ENCODE measurements at regions not wholly inside any gene's neighbourhood (a gene's known extent, or its start where the extent isn't known, plus 50 kb on each side); places are given as distances from the start of the nearest gene placed in this dataset.

DNA sequence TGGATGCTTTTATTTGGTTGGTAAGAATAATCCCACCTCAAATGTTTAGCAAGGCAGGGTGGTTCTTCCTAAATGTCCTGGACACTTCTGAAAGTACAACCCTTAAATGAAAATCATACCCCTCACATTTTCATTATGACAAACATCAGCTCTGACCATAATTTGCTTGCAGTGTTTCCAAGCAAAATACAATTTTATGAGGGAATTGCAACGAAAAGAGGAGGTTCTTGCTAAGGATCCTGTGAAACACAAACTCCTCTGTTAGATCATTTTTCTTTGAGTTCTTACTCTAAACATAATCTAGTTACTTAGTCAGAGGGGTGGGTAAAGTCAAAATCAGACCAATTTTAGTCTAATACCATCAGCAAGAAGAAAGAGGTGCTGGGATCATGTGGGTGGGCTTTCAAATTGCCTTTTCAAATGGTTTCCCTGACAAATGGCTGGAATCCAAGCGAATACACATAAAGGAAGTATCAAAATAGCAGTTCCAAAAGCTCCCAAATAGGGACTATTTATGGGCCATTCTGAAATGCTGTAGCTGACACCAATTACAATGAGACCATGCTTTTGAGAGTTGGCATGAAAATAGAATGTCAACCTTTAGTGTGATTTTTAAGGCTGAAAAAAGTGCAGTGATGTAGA lies 164.9 kb upstream of the INHBA start:
- H3K4me3 ChIP-seq = no peak overlapping the region
- intact Hi-C loops (cut with DNase I) = no loop called here
- DNase-seq (no peak), ATAC-seq (no peak)
- H3K27me3 ChIP-seq = no peaks in the 10 kb centered on the region
- peaks cover 9% of the 10 kb centered on the region for H3K4me1 ChIP-seq
- TF ChIP-seq, protein P1, sequence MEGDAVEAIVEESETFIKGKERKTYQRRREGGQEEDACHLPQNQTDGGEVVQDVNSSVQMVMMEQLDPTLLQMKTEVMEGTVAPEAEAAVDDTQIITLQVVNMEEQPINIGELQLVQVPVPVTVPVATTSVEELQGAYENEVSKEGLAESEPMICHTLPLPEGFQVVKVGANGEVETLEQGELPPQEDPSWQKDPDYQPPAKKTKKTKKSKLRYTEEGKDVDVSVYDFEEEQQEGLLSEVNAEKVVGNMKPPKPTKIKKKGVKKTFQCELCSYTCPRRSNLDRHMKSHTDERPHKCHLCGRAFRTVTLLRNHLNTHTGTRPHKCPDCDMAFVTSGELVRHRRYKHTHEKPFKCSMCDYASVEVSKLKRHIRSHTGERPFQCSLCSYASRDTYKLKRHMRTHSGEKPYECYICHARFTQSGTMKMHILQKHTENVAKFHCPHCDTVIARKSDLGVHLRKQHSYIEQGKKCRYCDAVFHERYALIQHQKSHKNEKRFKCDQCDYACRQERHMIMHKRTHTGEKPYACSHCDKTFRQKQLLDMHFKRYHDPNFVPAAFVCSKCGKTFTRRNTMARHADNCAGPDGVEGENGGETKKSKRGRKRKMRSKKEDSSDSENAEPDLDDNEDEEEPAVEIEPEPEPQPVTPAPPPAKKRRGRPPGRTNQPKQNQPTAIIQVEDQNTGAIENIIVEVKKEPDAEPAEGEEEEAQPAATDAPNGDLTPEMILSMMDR (IDR thresholded peaks at IDR 0.05) = no peak
- H3K36me3 ChIP-seq = no peaks in the 10 kb centered on the region
- no peak overlapping the region for H3K27ac ChIP-seq
- H3K9me3 ChIP-seq = no peaks in the 10 kb centered on the region

DNA sequence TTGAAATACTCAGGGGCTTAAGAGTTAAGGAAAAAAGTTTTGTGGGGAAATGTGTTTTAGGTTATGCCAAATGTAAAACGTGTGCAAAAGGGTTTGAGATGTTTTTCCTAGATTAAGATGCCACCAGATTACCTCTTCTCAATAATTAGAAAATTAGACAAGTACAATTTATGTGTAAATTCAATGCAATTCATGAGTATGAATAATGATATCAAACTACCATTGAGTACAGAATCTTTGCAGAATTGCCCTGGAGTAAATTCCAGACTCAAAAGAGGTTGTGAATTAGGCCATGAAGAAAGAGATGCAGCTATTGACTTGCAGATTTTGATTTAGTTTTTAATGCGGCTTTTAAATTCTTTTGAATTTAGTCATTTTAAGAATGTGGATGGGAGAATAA lies 159.4 kb upstream of the INHBA start:
- TF ChIP-seq, protein P1 (IDR thresholded peaks at IDR 0.05) = no peak
- Histone ChIP-seq H3K9me3 (no peaks in the 10 kb centered on the region), H3K36me3 (no peaks in the 10 kb centered on the region), H3K4me1 (no peaks in the 10 kb centered on the region), H3K27ac (no peak overlapping the region), H3K27me3 (no peaks in the 10 kb centered on the region), H3K4me3 (no peak overlapping the region)
- intact Hi-C loops (cut with DNase I) = no loop called here
- ATAC-seq (no peak), DNase-seq (no peak)

DNA sequence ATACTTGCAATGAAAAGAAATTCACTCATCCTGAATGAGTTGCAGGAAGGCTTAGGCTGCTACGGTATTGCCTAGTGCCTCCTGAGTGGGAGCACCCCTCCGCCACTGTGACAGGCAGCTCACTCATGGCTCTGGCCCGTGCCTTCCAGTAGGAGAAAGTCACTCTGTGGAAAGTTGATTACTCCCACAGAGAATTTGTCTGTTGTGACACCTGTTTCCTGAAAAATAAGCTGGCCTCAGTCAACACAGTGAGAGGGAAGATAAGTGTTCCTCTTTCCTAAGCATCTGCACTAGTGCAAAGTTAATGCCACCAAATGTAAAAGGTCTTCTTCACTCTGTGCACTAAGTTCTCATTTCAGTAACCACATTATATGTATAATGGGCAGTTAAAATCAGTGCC lies 158.8 kb upstream of the INHBA start:
- Histone ChIP-seq H3K27me3 (no peaks in the 10 kb centered on the region), H3K27ac (no peak overlapping the region), H3K36me3 (no peaks in the 10 kb centered on the region), H3K4me3 (no peak overlapping the region), H3K9me3 (no peaks in the 10 kb centered on the region), H3K4me1 (no peaks in the 10 kb centered on the region)
- intact Hi-C loops (cut with DNase I) = no loop called here
- DNase-seq = peak; percentile 79
- TF ChIP-seq, protein P1 (IDR thresholded peaks at IDR 0.05) = no peak
- peak; percentile 90 for ATAC-seq

DNA sequence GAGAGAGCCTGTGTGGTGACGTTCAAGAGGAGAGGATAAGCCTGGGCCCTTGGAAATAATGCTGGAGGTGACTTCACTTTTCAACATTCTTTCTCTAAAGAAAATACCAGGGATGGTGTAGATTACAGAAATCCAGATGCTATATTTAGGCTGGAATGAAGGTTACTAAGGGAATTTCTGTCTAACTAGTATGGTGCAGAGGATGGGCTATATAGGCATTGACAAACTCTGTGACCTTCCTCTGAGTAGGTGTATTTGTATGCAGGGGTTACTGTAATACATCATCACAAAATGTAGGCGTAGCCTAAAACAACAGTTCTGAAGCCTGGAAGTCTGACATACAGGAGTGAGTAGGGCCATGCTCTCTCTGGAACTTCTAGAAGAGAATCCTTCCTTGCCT lies 155.3 kb upstream of the INHBA start:
- Histone ChIP-seq H3K4me3 (no peak overlapping the region), H3K4me1 (no peaks in the 10 kb centered on the region), H3K9me3 (no peaks in the 10 kb centered on the region), H3K27me3 (no peaks in the 10 kb centered on the region), H3K27ac (no peak overlapping the region), H3K36me3 (no peaks in the 10 kb centered on the region)
- TF ChIP-seq, protein P1 (IDR thresholded peaks at IDR 0.05) = no peak
- intact Hi-C loops (cut with DNase I) = no loop called here
- ATAC-seq (no peak), DNase-seq (no peak)

DNA sequence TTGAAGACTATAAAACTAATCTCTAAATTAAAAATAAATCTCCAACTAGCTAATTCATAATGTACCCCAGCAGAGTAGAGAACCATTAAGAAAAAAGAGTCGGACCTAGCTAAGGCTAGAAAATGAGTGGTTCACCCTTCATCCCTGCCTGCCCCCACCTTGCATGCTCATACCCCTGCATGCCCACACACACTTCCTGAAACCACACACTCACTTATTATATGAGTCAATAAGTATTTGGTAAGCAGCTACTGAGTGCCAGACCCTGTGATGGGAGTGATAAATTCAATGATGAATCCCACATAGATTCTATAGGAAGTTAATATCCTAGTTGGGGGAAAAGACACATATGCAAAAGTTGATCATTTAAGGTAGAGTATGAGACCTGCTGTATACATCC lies 152.9 kb upstream of the INHBA start:
- Histone ChIP-seq H3K36me3 (no peaks in the 10 kb centered on the region), H3K9me3 (no peaks in the 10 kb centered on the region), H3K4me3 (no peak overlapping the region), H3K27ac (no peak overlapping the region), H3K4me1 (no peaks in the 10 kb centered on the region), H3K27me3 (no peaks in the 10 kb centered on the region)
- DNase-seq (no peak), ATAC-seq (peak; percentile 49)
- TF ChIP-seq, protein P1 (IDR thresholded peaks at IDR 0.05) = no peak
- intact Hi-C loops (cut with DNase I) = no loop called here

DNA sequence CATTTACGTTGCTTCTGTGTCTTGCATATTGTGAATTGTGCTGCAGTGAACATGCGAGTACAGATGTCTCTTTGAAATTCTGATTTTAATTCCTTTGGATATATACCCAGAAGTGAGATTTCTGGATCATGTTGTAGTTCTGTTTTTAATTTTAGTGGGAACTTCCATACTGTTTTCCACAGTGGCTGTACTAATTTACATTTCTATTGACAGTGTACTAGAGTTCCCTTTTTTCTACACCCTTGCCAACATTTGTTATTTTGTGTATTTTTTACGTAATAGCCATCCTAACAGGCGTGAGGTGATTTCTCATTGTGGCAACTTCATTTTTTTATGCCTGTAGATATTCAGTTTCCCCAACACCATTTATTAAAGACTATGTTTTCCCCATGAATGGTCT lies 144.7 kb upstream of the INHBA start:
- Histone ChIP-seq H3K27me3 (no peaks in the 10 kb centered on the region), H3K36me3 (no peaks in the 10 kb centered on the region), H3K9me3 (no peaks in the 10 kb centered on the region), H3K27ac (no peak overlapping the region), H3K4me3 (no peak overlapping the region), H3K4me1 (no peaks in the 10 kb centered on the region)
- TF ChIP-seq, protein P1 (IDR thresholded peaks at IDR 0.05) = no peak
- intact Hi-C loops (cut with DNase I) = no loop called here
- DNase-seq (no peak), ATAC-seq (no peak)

Data from upper lobe of right lung (tissue), 1 donor.